ENCODE measurements at regions not wholly inside any gene's neighbourhood (a gene's known extent, or its start where the extent isn't known, plus 50 kb on each side); places are given as distances from the start of the nearest gene placed in this dataset.

GRCh38 chr13:51518827-51519226 lies 65.4 kb upstream of the WDFY2 start:
- no peak for TF ChIP-seq EZH2 (IDR thresholded peaks at IDR 0.05; ENCODE audit: borderline replicate concordance)
- no peak for TF ChIP-seq CTCF (IDR thresholded peaks at IDR 0.05; ENCODE audit: poor library complexity)
- TF ChIP-seq EZH2phosphoT487 (IDR thresholded peaks at IDR 0.05; ENCODE audit: low read depth, severe bottlenecking, unreplicated experiment), result no peak

All from hepatocyte (in vitro differentiated cells).